ENCODE measurements at regions not wholly inside any gene's neighbourhood (a gene's known extent, or its start where the extent isn't known, plus 50 kb on each side); places are given as distances from the start of the nearest gene placed in this dataset.

- no peak for TF ChIP-seq EP300 (IDR thresholded peaks at IDR 0.05; ENCODE audit: borderline replicate concordance in 1 of 2, control insufficient read depth in 1 of 2, low read depth in 2 of 2, low read length in 2 of 2)
- TF ChIP-seq ZNF24 (IDR thresholded peaks at IDR 0.05): no peak
- no peak for TF ChIP-seq ZNF207 (IDR thresholded peaks at IDR 0.05; ENCODE audit: borderline replicate concordance)
- no peak for TF ChIP-seq CTCF (IDR thresholded peaks at IDR 0.05 in 2 of 3, conservative IDR thresholded peaks at IDR 0.05 in 1 of 3; ENCODE audit: control insufficient read depth in 2 of 3, extremely low read depth in 1 of 3, insufficient read depth in 1 of 3, low read depth in 3 of 3, low read length in 3 of 3)
- no peak for TF ChIP-seq FOS (IDR thresholded peaks at IDR 0.05; ENCODE audit: borderline replicate concordance, extremely low read depth, insufficient read length)
- no peak for TF ChIP-seq BCLAF1 (IDR thresholded peaks at IDR 0.05)
- no peak for TF ChIP-seq KAT2A (conservative IDR thresholded peaks at IDR 0.05; ENCODE audit: control insufficient read depth, low read depth, low read length)
- TF ChIP-seq, protein P1, sequence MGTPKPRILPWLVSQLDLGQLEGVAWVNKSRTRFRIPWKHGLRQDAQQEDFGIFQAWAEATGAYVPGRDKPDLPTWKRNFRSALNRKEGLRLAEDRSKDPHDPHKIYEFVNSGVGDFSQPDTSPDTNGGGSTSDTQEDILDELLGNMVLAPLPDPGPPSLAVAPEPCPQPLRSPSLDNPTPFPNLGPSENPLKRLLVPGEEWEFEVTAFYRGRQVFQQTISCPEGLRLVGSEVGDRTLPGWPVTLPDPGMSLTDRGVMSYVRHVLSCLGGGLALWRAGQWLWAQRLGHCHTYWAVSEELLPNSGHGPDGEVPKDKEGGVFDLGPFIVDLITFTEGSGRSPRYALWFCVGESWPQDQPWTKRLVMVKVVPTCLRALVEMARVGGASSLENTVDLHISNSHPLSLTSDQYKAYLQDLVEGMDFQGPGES (IDR thresholded peaks at IDR 0.05): no peak
- TF ChIP-seq, protein P2, sequence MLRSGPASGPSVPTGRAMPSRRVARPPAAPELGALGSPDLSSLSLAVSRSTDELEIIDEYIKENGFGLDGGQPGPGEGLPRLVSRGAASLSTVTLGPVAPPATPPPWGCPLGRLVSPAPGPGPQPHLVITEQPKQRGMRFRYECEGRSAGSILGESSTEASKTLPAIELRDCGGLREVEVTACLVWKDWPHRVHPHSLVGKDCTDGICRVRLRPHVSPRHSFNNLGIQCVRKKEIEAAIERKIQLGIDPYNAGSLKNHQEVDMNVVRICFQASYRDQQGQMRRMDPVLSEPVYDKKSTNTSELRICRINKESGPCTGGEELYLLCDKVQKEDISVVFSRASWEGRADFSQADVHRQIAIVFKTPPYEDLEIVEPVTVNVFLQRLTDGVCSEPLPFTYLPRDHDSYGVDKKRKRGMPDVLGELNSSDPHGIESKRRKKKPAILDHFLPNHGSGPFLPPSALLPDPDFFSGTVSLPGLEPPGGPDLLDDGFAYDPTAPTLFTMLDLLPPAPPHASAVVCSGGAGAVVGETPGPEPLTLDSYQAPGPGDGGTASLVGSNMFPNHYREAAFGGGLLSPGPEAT (IDR thresholded peaks at IDR 0.05; ENCODE audit: low read depth): no peak
- TF ChIP-seq POLR2A (IDR thresholded peaks at IDR 0.05; ENCODE audit: low read depth, low read length): no peak
These were observed 241.0 kb upstream of the RBBP8 start for GRCh38 chr18:22691946-22692710.

Measured in GM12878 (cell line).